HFF-Myc (cell line): ENCODE measurements at regions not wholly inside any gene's neighbourhood (a gene's known extent, or its start where the extent isn't known, plus 50 kb on each side); places are given as distances from the start of the nearest gene placed in this dataset.

Experiments used
- DNase-seq: peaks from one replicate; pipeline ENCODE4 v3.0.0-alpha.2; 2011; ENCODE audit warnings: low read depth; ENCODE audit errors: extremely low read depth
- H3K4me3 ChIP-seq: replicated peaks from 2 replicates; pipeline ENCODE4 v1.5.1; 2011; ENCODE audit warnings: low read depth, mild to moderate bottlenecking, control low read depth, low read length
- CTCF ChIP-seq: IDR thresholded peaks from 2 replicates; pipeline ENCODE4 v1.5.1; 2012; ENCODE audit warnings: mild to moderate bottlenecking, low read depth, low read length, control low read depth; ENCODE audit errors: missing control alignments

- H3K4me3 ChIP-seq, result no peak overlapping the region
- DNase-seq, result no peak
- no peak for TF ChIP-seq CTCF
These were observed 476.8 kb upstream of the CITED2 start for GRCh38 chr6:139851206-139851605.

DNA sequence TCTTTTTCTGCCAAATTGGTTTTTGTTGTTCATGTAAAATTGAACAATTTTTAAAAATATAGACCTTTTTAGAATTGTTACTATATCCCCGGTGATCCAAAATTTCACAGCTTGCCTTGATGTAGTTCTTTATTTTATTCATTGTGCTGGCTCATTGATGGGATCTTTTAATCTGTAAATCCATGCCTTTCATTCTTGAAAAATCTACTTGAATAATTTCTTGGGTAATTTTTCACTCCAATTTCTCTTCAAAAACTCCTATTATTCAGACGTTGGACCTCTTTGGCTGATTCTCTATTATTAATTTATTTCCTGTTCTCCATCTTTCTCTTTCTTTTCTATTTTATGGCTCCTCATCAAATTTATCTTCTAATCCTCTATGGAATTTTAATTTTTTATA, 476.1 kb upstream of the CITED2 start:
- TF ChIP-seq CTCF, result no peak
- H3K4me3 ChIP-seq, result no peak overlapping the region
- DNase-seq, result no peak

DNA sequence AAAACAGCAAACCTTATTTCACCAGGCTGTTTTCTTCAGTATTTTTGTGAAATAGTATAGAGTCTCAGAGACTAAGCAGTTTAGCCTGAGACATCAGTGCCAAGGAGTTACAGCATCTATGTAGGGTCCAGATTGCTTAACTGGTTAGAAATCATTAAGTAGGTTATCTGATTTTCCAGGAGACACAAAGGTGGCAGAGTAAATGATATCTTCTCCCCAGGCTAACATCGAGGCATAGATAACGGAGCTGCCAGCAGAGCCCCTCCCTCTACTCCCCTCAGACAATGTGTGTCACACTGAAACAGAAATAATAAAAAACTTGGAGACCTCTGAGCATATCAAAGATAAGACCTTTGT, 473.0 kb upstream of the CITED2 start:
- TF ChIP-seq CTCF, result no peak
- DNase-seq, result no peak
- no peak overlapping the region for H3K4me3 ChIP-seq

- TF ChIP-seq CTCF, result no peak
- DNase-seq, result no peak
- H3K4me3 ChIP-seq, result no peak overlapping the region
These were observed 472.3 kb upstream of the CITED2 start for GRCh38 chr6:139846538-139847456.

DNA sequence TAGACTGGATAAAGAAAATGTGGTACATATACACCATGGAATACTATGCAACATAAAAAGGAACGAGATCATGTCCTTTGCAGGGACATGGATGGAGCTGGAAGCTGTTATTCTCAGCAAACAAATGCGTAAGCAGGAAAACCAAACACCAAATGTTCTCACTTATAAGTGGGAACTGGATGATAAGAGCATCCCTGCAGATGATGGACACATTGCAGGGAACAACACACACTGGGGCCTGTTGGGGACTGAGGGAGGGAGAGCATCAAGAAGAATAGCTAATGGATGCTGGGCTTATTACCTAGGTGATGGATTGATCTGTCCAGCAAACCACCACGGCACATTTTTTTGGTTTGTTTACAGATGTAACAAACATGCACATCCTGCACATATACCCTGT, 470.5 kb upstream of the CITED2 start:
- TF ChIP-seq CTCF, result no peak
- no peak for DNase-seq

DNA sequence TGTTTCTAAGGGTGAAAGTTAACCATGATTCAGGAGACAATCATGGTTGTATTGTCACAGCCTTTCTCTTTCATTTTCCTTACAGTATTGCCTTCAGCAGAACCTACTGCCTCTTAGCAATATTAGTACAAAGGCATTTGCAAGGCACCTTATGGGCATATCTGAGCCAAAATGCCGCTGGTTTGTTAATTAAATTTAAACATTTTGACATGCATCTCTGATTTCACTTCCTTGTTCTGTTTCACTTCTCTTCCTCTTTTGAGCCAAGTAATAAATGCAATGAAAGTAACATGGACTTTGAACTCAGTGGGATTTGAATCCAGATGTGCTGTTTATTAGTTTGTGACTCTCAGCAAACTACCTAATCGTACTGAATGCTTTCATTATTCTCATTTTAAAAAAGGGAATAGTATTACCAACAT, 467.4 kb upstream of the CITED2 start:
- no peak overlapping the region for H3K4me3 ChIP-seq
- no peak for DNase-seq
- TF ChIP-seq CTCF, result no peak

More for the DNA sequence above, 470.5 kb upstream of the CITED2 start:
- no peak overlapping the region for H3K4me3 ChIP-seq
